ENCODE measurements at regions not wholly inside any gene's neighbourhood (a gene's known extent, or its start where the extent isn't known, plus 50 kb on each side); places are given as distances from the start of the nearest gene placed in this dataset.

- DNase-seq = no peak
- Histone ChIP-seq H3K36me3 (no peaks in the 10 kb centered on the region), H3K4me3 (no peak overlapping the region), H3K9me3 (no peaks in the 10 kb centered on the region), H3K27me3 (no peaks in the 10 kb centered on the region), H3K27ac (no peak overlapping the region), H3K4me1 (no peaks in the 10 kb centered on the region)
- TF ChIP-seq EP300 (IDR thresholded peaks at IDR 0.05) = no peak
- TF ChIP-seq POLR2AphosphoS5 (IDR thresholded peaks at IDR 0.05) = no peak
- no peak for TF ChIP-seq CTCF (IDR thresholded peaks at IDR 0.05)
- TF ChIP-seq POLR2A (IDR thresholded peaks at IDR 0.05) = no peak
- intact Hi-C loops (cut with DNase I; ENCODE audit: low total_unique reads) = no loop called here
Measured at GRCh38 chr20:6430381-6430780, 307.6 kb upstream of the FERMT1 start.

- DNase-seq = no peak
- intact Hi-C loops (cut with DNase I; ENCODE audit: low total_unique reads) = no loop called here
- WGBS, 5 donors = 56 to 88% (median 74%) methylated on average over 1 of the region's 1 CpG
Measured at GRCh38 chr20:6426287-6426891, 303.6 kb upstream of the FERMT1 start.

DNA sequence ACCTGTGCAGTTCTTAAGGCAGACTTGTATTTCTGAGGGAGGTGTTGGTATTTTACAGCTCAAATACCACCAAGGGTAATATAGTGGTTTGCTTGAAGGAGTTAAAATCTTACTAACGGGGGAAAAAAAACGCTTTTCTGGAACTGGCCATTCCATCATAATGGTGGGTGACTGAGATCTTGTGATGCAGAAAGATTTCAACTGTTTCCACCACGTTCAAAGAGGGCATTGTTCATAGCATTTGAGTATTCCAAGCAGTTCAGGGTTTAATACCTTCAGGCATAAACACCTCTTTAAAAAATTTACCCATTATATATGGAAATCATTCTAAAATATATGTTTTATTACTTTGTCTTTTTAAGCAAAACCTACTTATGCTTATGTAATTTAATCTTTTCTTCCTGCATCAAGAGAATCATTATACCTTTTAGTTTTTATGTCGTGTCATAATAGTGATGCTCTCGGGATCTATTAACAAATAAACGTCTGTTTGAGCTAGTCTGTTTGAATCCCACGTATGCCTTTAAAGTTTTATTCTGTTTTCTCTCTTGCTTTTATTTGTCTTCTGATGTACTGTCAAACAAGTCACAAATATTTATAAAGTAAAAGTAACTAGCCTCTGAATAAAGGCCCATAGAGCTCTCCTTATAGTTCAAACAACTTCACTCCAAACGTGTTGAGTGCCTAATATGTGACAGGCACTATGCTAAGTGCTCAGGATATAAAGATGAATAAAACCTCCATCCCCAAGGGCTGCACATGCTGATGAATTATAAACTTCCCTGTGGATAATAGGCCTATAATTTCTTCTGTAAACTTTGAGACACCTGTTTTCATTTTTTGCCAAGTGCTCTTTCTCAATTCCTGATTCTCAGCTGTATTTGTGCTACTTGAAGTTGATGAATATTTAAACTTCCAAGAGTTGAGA is 298.8 kb upstream of the FERMT1 start:
- TF ChIP-seq CTCF (IDR thresholded peaks at IDR 0.05) (no peak), POLR2A (IDR thresholded peaks at IDR 0.05) (no peak), EP300 (IDR thresholded peaks at IDR 0.05) (no peak), POLR2AphosphoS5 (IDR thresholded peaks at IDR 0.05) (no peak)
- Histone ChIP-seq H3K4me1 (no peaks in the 10 kb centered on the region), H3K27me3 (no peaks in the 10 kb centered on the region), H3K36me3 (no peaks in the 10 kb centered on the region), H3K9me3 (no peaks in the 10 kb centered on the region), H3K4me3 (no peak overlapping the region), H3K27ac (no peak overlapping the region)
- WGBS, 5 donors = 52 to 81% (median 70%) methylated on average over 8 of the region's 8 CpGs
- intact Hi-C loops (cut with DNase I; ENCODE audit: low total_unique reads) = no loop called here
- DNase-seq = no peak

More at GRCh38 chr20:6426287-6426891, 303.6 kb upstream of the FERMT1 start:
- Histone ChIP-seq H3K36me3 (no peaks in the 10 kb centered on the region), H3K4me1 (no peaks in the 10 kb centered on the region), H3K4me3 (no peak overlapping the region), H3K27me3 (no peaks in the 10 kb centered on the region), H3K9me3 (no peaks in the 10 kb centered on the region), H3K27ac (no peak overlapping the region)
- TF ChIP-seq POLR2A (IDR thresholded peaks at IDR 0.05) (no peak), CTCF (IDR thresholded peaks at IDR 0.05) (no peak), EP300 (IDR thresholded peaks at IDR 0.05) (no peak), POLR2AphosphoS5 (IDR thresholded peaks at IDR 0.05) (no peak)

DNA sequence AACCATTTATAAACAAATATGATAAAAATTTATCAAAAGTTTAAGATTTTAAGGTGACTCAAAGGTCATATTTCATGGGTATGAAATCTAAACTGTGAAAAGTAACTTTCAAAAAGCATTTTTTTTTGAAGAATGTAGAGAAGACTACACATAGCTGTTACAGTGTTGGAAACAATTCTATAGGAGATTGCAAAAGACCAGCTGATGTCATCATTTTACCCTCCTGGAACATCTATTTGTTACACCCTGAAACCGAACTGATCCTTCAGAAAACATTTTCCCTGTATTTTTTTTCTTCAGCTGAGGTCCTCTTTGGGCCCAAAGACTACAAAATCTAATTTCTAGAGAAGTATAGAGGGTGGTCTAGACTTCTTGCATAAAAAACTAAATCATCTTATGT is 297.5 kb upstream of the FERMT1 start:
- 70 to 87% (median 75%) methylated on average over 1 of the region's 1 CpG for WGBS, 5 donors

More for the DNA sequence above, 297.5 kb upstream of the FERMT1 start:
- Histone ChIP-seq H3K4me3 (no peak overlapping the region), H3K9me3 (no peaks in the 10 kb centered on the region), H3K27me3 (no peaks in the 10 kb centered on the region), H3K36me3 (no peaks in the 10 kb centered on the region), H3K4me1 (no peaks in the 10 kb centered on the region), H3K27ac (no peak overlapping the region)
- TF ChIP-seq CTCF (IDR thresholded peaks at IDR 0.05) (no peak), POLR2AphosphoS5 (IDR thresholded peaks at IDR 0.05) (no peak), POLR2A (IDR thresholded peaks at IDR 0.05) (no peak), EP300 (IDR thresholded peaks at IDR 0.05) (no peak)
- no peak for DNase-seq
- intact Hi-C loops (cut with DNase I; ENCODE audit: low total_unique reads) = no loop called here
